Liver (tissue), 3 donors: ENCODE measurements at regions not wholly inside any gene's neighbourhood (a gene's known extent, or its start where the extent isn't known, plus 50 kb on each side); places are given as distances from the start of the nearest gene placed in this dataset.

Experiments used
- CTCF ChIP-seq: fragments of 150-350 bp; IDR thresholded peaks from 2 replicates; pipeline ENCODE4 v1.5.1; 2017; ENCODE audit warnings: improper control_type of control experiment, low read depth, low read length; ENCODE audit not compliant: missing input control
- FOXA1 ChIP-seq: IDR thresholded peaks from 2 replicates; pipeline ENCODE4 v1.6.1; 2016; ENCODE audit warnings: antibody characterized with exemption
- NR2F2 ChIP-seq: IDR thresholded peaks from 2 replicates; pipeline ENCODE4 v1.6.1; 2016; ENCODE audit warnings: antibody characterized with exemption
- RAD21 ChIP-seq, 2 donors: IDR thresholded peaks; 2 replicates each; pipeline ENCODE4 v1.6.1; 2016; ENCODE audit warnings: antibody characterized with exemption in 2 of 2, mild to moderate bottlenecking in 2 of 2
- donor health status: healthy.
- donor health status: healthy.

- TF ChIP-seq NR2F2 (no peak), RAD21 (IDR thresholded peaks at IDR 0.05) (no peak), FOXA1 (no peak), CTCF (no peak)
Observed at GRCh38 chr4:123327846-123328429, 68.7 kb upstream of the SPRY1 start.
